HEK293 (cell line): ENCODE measurements at regions not wholly inside any gene's neighbourhood (a gene's known extent, or its start where the extent isn't known, plus 50 kb on each side); places are given as distances from the start of the nearest gene placed in this dataset.

ENCODE experiments used
- CTCF ChIA-PET: fragments of 350-600 bp; formaldehyde crosslinking; extraction: SDS; loops from one replicate; lab custom pipeline; 2021; ENCODE audit warnings: antibody characterized with exemption; lab: Yijun Ruan, JAX
- POLR2A ChIA-PET: fragments of 300-600 bp; formaldehyde crosslinking; extraction: SDS; loops from one replicate; lab custom pipeline; 2020; ENCODE audit warnings: antibody characterized with exemption, inconsistent platforms; lab: Yijun Ruan, JAX
- H3K27ac ChIP-seq: fragments of 200-500 bp; sonication (Bioruptor generic); 2 replicates; pipeline ENCODE4 v1.5.1; 2014; ENCODE audit warnings: low read depth, low read length, control low read depth, inconsistent platforms; ENCODE audit errors: extremely low read depth
- H3K36me3 ChIP-seq, 2 experiments: fragments of 200-500 bp in 1 of 2; sonication (Bioruptor generic) in 1 of 2; 1 replicate in 1 of 2; 2 replicates in 1 of 2; pipeline ENCODE4 v1.5.1; 2014 to 2017; ENCODE audit warnings: inconsistent platforms in 2 of 2, low read length in 2 of 2; ENCODE audit not compliant: control insufficient read depth in 2 of 2, insufficient read depth in 1 of 2
- H3K4me1 ChIP-seq: fragments of 200-500 bp; sonication (Bioruptor generic); 2 replicates; pipeline ENCODE4 v1.5.1; 2014; ENCODE audit warnings: mild to moderate bottlenecking, low read length, inconsistent platforms; ENCODE audit not compliant: control insufficient read depth, insufficient read depth
- H3K4me3 ChIP-seq: 2 replicates; pipeline ENCODE4 v1.5.1; 2011; ENCODE audit warnings: low read depth, mild to moderate bottlenecking, control low read depth, low read length, moderate library complexity
- H3K9me3 ChIP-seq: fragments of 200-500 bp; sonication (Bioruptor generic); 2 replicates; pipeline ENCODE4 v1.5.1; 2014; ENCODE audit warnings: low read depth, low read length, inconsistent platforms; ENCODE audit not compliant: control insufficient read depth, insufficient read depth
- AEBP2 ChIP-seq: fragments of 450-650 bp; formaldehyde crosslinking; IDR thresholded peaks from 2 replicates; pipeline ENCODE4 v1.5.1; 2016; ENCODE audit warnings: missing biosample characterization, missing genetic modification characterization, borderline replicate concordance
- EGR2 ChIP-seq: fragments of 450-650 bp; formaldehyde crosslinking; IDR thresholded peaks from 2 replicates; pipeline ENCODE4 v1.5.1; 2016; ENCODE audit warnings: low read depth, missing biosample characterization, missing genetic modification characterization
- ELK4 ChIP-seq: IDR thresholded peaks from 2 replicates; pipeline ENCODE4 v1.6.1; 2011; ENCODE audit warnings: mild to moderate bottlenecking, low read depth, low read length, borderline replicate concordance
- HOXD13 ChIP-seq: sonication (generic); formaldehyde crosslinking; IDR thresholded peaks from 2 replicates; pipeline ENCODE4 v1.8.0; 2022; ENCODE audit warnings: missing genetic modification reagents, borderline replicate concordance
- KLF1 ChIP-seq: fragments of 450-650 bp; formaldehyde crosslinking; IDR thresholded peaks from 2 replicates; pipeline ENCODE4 v1.5.1; 2016; ENCODE audit warnings: missing biosample characterization, missing genetic modification characterization
- KLF17 ChIP-seq: fragments of 450-650 bp; formaldehyde crosslinking; IDR thresholded peaks from 2 replicates; pipeline ENCODE4 v1.5.1; 2016; ENCODE audit warnings: missing biosample characterization, missing genetic modification characterization
- PRDM1 ChIP-seq: fragments of 450-650 bp; formaldehyde crosslinking; IDR thresholded peaks from 2 replicates; pipeline ENCODE4; 2016; ENCODE audit warnings: missing biosample characterization, missing genetic modification characterization
- REPIN1 ChIP-seq: fragments of 450-650 bp; formaldehyde crosslinking; IDR thresholded peaks from 2 replicates; pipeline ENCODE4 v1.5.1; 2017; ENCODE audit warnings: missing biosample characterization, missing genetic modification characterization, low read depth
- WT1 ChIP-seq: fragments of 450-650 bp; formaldehyde crosslinking; IDR thresholded peaks from 2 replicates; pipeline ENCODE4 v1.5.1; 2016; ENCODE audit warnings: missing biosample characterization, missing genetic modification characterization
- ZBTB1 ChIP-seq: fragments of 450-650 bp; formaldehyde crosslinking; IDR thresholded peaks from 2 replicates; pipeline ENCODE4 v1.5.1; 2016; ENCODE audit warnings: missing biosample characterization, missing genetic modification characterization
- ZEB2 ChIP-seq: fragments of 450-650 bp; formaldehyde crosslinking; IDR thresholded peaks from 2 replicates; pipeline ENCODE4 v1.5.1; 2016; ENCODE audit warnings: missing biosample characterization, missing genetic modification characterization
- ZNF266 ChIP-seq: fragments of 450-650 bp; formaldehyde crosslinking; IDR thresholded peaks from 2 replicates; pipeline ENCODE4 v1.5.1; 2016; ENCODE audit warnings: missing biosample characterization, missing genetic modification characterization, low read depth
- ZNF610 ChIP-seq: fragments of 450-650 bp; formaldehyde crosslinking; IDR thresholded peaks from 2 replicates; pipeline ENCODE4 v1.5.1; 2016; ENCODE audit warnings: missing biosample characterization, missing genetic modification characterization, borderline replicate concordance
- ZNF707 ChIP-seq: fragments of 450-650 bp; formaldehyde crosslinking; IDR thresholded peaks from 2 replicates; pipeline ENCODE4 v1.5.1; 2016; ENCODE audit warnings: missing biosample characterization, missing genetic modification characterization
- ZNF776 ChIP-seq: fragments of 450-650 bp; formaldehyde crosslinking; IDR thresholded peaks from 2 replicates; pipeline ENCODE4 v1.5.0; 2017; ENCODE audit warnings: missing biosample characterization, missing genetic modification characterization, borderline replicate concordance
- ZNF791 ChIP-seq: fragments of 450-650 bp; formaldehyde crosslinking; IDR thresholded peaks from 2 replicates; pipeline ENCODE4 v1.5.1; 2016; ENCODE audit warnings: missing biosample characterization, missing genetic modification characterization
- ZNF830 ChIP-seq: fragments of 450-650 bp; IDR thresholded peaks from 2 replicates; pipeline ENCODE4 v1.5.0; 2018; ENCODE audit warnings: missing biosample characterization, missing genetic modification characterization, low read depth, mild to moderate bottlenecking, moderate library complexity
- ZNF843 ChIP-seq: fragments of 450-650 bp; formaldehyde crosslinking; IDR thresholded peaks from 2 replicates; pipeline ENCODE4 v1.5.1; 2016; ENCODE audit warnings: missing biosample characterization, missing genetic modification characterization
- ZSCAN4 ChIP-seq: fragments of 450-650 bp; formaldehyde crosslinking; IDR thresholded peaks from 2 replicates; pipeline ENCODE4 v1.5.1; 2017; ENCODE audit warnings: missing biosample characterization, missing genetic modification characterization
- TF ChIP-seq, protein P1 (sequence below): fragments of 450-650 bp; formaldehyde crosslinking; conservative IDR thresholded peaks from 2 replicates; pipeline ENCODE4 v1.5.1; 2016; ENCODE audit warnings: low read depth, missing biosample characterization, missing genetic modification characterization
- TF ChIP-seq, protein P2 (sequence below): fragments of 450-650 bp; formaldehyde crosslinking; IDR thresholded peaks from 2 replicates; pipeline ENCODE4 v1.5.1; 2016; ENCODE audit warnings: missing biosample characterization, missing genetic modification characterization, borderline replicate concordance

DNA sequence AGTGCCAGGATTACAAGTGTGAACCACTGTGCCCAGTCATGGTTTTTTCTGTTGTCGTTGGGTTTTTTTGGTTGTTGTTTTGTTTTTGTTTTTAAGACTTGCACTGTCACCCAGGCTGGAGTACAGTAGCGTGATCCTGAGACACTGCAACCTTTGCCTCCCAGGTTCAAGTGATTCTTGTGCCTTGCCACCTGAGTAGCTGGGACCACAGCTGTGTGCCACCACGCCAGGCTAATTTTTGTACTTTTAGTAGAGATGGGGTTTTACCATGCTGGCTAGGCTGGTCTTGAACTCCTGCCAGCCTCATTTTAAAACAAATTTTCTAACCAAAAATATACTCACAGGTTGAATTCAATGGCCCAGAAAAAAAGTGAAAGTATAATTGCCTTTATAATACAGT lies 174.1 kb downstream of the AHR start:
- ChIA-PET CTCF (no interaction called here), POLR2A (no interaction called here)
- Histone ChIP-seq H3K9me3 (no peaks in the 10 kb centered on the region), H3K4me1 (no peaks in the 10 kb centered on the region), H3K36me3 (no peaks in the 10 kb centered on the region), H3K4me3 (no peak overlapping the region), H3K27ac (no peak overlapping the region)
- TF ChIP-seq EGR2 (tag by site-specific recombination) (no peak), REPIN1 (tag by site-specific recombination) (no peak), WT1 (tag by site-specific recombination) (no peak), ZNF843 (tag by site-specific recombination) (no peak), HOXD13 (no peak), PRDM1 (tag by site-specific recombination) (no peak), KLF17 (tag by site-specific recombination) (no peak), ZNF707 (tag by site-specific recombination) (no peak), ELK4 (no peak), ZSCAN4 (no peak), KLF1 (tag by site-specific recombination) (no peak), ZNF830 (tag by site-specific recombination) (no peak)
- TF ChIP-seq, protein P1, sequence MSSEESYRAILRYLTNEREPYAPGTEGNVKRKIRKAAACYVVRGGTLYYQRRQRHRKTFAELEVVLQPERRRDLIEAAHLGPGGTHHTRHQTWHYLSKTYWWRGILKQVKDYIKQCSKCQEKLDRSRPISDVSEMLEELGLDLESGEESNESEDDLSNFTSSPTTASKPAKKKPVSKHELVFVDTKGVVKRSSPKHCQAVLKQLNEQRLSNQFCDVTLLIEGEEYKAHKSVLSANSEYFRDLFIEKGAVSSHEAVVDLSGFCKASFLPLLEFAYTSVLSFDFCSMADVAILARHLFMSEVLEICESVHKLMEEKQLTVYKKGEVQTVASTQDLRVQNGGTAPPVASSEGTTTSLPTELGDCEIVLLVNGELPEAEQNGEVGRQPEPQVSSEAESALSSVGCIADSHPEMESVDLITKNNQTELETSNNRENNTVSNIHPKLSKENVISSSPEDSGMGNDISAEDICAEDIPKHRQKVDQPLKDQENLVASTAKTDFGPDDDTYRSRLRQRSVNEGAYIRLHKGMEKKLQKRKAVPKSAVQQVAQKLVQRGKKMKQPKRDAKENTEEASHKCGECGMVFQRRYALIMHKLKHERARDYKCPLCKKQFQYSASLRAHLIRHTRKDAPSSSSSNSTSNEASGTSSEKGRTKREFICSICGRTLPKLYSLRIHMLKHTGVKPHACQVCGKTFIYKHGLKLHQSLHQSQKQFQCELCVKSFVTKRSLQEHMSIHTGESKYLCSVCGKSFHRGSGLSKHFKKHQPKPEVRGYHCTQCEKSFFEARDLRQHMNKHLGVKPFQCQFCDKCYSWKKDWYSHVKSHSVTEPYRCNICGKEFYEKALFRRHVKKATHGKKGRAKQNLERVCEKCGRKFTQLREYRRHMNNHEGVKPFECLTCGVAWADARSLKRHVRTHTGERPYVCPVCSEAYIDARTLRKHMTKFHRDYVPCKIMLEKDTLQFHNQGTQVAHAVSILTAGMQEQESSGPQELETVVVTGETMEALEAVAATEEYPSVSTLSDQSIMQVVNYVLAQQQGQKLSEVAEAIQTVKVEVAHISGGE (tag by site-specific recombination): no peak
- TF ChIP-seq, all 188 proteins: peak for 0

DNA sequence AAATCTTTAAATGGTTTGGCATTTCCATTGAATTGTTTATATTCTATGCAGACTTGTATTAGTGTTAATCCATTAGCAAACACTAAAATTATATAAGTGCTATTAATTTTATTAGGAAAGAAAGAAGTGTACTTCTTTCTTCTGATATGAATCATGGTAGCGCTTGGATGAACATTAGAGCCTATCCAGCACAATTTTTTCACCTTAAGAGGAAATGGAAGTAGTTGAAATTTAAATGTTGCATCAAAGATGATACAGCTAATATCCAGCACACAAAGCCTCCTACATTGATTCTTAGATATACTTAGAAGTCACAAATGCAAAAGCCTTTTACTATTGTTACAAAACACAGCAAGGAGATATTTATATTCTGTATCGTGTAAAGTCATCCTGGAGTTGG lies 174.5 kb downstream of the AHR start:
- POLR2A ChIA-PET: no interaction called here
- no peaks in the 10 kb centered on the region for H3K4me1 ChIP-seq
- CTCF ChIA-PET: no interaction called here
- no peak overlapping the region for H3K4me3 ChIP-seq
- no peaks in the 10 kb centered on the region for H3K9me3 ChIP-seq
- no peak overlapping the region for H3K27ac ChIP-seq
- H3K36me3 ChIP-seq: no peaks in the 10 kb centered on the region
- TF ChIP-seq AEBP2 (tag by site-specific recombination): no peak
- TF ChIP-seq, protein P2, sequence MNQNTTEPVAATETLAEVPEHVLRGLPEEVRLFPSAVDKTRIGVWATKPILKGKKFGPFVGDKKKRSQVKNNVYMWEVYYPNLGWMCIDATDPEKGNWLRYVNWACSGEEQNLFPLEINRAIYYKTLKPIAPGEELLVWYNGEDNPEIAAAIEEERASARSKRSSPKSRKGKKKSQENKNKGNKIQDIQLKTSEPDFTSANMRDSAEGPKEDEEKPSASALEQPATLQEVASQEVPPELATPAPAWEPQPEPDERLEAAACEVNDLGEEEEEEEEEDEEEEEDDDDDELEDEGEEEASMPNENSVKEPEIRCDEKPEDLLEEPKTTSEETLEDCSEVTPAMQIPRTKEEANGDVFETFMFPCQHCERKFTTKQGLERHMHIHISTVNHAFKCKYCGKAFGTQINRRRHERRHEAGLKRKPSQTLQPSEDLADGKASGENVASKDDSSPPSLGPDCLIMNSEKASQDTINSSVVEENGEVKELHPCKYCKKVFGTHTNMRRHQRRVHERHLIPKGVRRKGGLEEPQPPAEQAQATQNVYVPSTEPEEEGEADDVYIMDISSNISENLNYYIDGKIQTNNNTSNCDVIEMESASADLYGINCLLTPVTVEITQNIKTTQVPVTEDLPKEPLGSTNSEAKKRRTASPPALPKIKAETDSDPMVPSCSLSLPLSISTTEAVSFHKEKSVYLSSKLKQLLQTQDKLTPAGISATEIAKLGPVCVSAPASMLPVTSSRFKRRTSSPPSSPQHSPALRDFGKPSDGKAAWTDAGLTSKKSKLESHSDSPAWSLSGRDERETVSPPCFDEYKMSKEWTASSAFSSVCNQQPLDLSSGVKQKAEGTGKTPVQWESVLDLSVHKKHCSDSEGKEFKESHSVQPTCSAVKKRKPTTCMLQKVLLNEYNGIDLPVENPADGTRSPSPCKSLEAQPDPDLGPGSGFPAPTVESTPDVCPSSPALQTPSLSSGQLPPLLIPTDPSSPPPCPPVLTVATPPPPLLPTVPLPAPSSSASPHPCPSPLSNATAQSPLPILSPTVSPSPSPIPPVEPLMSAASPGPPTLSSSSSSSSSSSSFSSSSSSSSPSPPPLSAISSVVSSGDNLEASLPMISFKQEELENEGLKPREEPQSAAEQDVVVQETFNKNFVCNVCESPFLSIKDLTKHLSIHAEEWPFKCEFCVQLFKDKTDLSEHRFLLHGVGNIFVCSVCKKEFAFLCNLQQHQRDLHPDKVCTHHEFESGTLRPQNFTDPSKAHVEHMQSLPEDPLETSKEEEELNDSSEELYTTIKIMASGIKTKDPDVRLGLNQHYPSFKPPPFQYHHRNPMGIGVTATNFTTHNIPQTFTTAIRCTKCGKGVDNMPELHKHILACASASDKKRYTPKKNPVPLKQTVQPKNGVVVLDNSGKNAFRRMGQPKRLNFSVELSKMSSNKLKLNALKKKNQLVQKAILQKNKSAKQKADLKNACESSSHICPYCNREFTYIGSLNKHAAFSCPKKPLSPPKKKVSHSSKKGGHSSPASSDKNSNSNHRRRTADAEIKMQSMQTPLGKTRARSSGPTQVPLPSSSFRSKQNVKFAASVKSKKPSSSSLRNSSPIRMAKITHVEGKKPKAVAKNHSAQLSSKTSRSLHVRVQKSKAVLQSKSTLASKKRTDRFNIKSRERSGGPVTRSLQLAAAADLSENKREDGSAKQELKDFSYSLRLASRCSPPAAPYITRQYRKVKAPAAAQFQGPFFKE: no peak
- TF ChIP-seq ZEB2: no peak
- TF ChIP-seq ZNF776: no peak
- TF ChIP-seq ZBTB1 (tag by site-specific recombination): no peak
- TF ChIP-seq ZNF791 (tag by site-specific recombination): no peak
- TF ChIP-seq ZNF266 (tag by site-specific recombination): no peak
- TF ChIP-seq ZNF610 (tag by site-specific recombination): no peak
